Motor neuron (in vitro differentiated cells): ENCODE measurements at regions not wholly inside any gene's neighbourhood (a gene's known extent, or its start where the extent isn't known, plus 50 kb on each side); places are given as distances from the start of the nearest gene placed in this dataset.

Source experiments
- ATAC-seq, 8 experiments: fragments of 200-7000 bp; cut with Tn5 transposase; replicated peaks in 6 of 8; 2 replicates each; pipeline ENCODE4 v1.8.0; 2021; ENCODE audit warnings: mild to moderate bottlenecking in 8 of 8, moderate library complexity in 8 of 8
- H3K27ac ChIP-seq, 2 donors: fragments of 250-450 bp; sonication (Bioruptor Pico); 2 replicates each; pipeline ENCODE4 v1.9.0; 2021; ENCODE audit warnings: antibody characterized with exemption in 2 of 2, mild to moderate bottlenecking in 2 of 2, moderate library complexity in 1 of 2
- H3K4me1 ChIP-seq, 2 donors: fragments of 250-450 bp; sonication (Bioruptor Pico); replicated peaks in 1 of 2; 2 replicates each; pipeline ENCODE4 v1.6.1; 2021; ENCODE audit warnings: antibody characterized with exemption in 2 of 2, mild to moderate bottlenecking in 2 of 2, moderate library complexity in 1 of 2
- H3K4me3 ChIP-seq, 5 donors: fragments of 250-450 bp; sonication (Bioruptor Pico); 2 replicates each; pipeline ENCODE4 v1.9.0; 2021; ENCODE audit warnings: antibody characterized with exemption in 5 of 5, mild to moderate bottlenecking in 5 of 5, moderate library complexity in 4 of 5
- WGBS, 10 experiments: fragments of 450-650 bp; shearing (Covaris generic); methylation state at CpG; one replicate each; pipeline ENCODE4 v1.0.0; 2022; 5-methylcytosine and 5-hydroxymethylcytosine counted together
- in situ Hi-C, 9 experiments: fragments of 400-800 bp; cut with MboI; loops; one replicate each; pipeline ENCODE4 v1.15.0; 2021; ENCODE audit warnings: low sequenced_read_pairs in 9 of 9, low pct_unique_long_range_greater_than_20kb in 2 of 9; ENCODE audit not compliant: unreplicated experiment in 9 of 9

DNA sequence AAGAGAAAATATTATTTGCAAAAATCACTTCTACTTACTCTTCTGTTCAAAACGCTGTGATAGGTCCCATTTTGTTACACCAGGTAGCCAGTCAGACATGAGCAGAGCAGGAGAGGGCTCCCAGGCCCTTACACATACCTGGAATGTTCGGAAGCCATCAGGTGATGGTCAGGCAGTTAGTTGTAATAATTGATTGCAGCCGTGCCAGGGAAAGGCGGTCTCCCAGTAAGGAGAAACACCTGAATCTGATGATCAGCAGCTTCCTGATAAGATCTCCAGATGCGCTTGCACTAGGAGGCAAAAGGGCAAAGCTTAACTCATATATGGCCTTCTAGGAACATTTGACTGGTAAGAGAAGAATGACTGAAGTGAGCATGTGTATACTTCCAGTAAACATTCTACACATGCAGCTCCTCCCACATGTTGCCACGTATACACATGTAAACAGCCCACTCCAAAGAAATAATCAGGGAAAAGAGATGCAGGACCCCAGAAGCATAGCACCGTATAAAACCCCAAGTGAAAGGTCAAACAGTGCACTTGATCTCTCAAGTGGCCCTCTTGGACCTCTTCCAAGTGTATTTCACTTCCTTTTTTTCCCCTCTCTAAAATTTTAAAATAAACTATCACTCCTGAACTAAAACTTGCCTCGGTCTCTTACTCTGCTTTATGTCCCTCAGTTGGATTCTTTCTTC lies 1338.0 kb downstream of the FSTL5 start:
- in situ Hi-C loops = no loop called here
- Histone ChIP-seq H3K27ac (no peak overlapping the region), H3K4me3 (no peak overlapping the region), H3K4me1 (no peaks in the 10 kb centered on the region)
- WGBS, 10 experiments = 20 to 97% (median 81%) methylated on average over 1 to 8 of the region's 8 CpGs
- no peak for ATAC-seq

DNA sequence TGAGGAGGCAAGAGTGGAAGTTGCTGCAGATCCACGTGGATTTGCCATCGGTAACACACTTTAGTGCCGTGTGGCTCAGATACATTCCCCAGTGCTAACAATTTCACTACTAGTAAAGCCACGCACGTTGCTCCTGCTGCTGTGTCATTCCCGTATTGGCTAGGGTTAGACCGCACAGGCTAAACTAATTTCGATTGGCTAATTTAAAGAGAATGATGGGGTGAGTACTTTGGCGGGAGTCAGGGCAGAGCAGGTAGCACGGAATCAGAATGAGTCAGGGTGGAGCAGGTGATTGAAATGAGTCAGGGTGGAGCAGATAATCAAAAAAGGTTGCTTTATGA lies 1337.5 kb downstream of the FSTL5 start:
- H3K27ac ChIP-seq = no peak overlapping the region
- no peaks in the 10 kb centered on the region for H3K4me1 ChIP-seq
- 25 to 100% (median 96%) methylated on average over 2 to 10 of the region's 10 CpGs; no CpG with 5 or more reads in 2 of the 10 experiments for WGBS, 10 experiments
- in situ Hi-C loops = no loop called here
- ATAC-seq = no peak
- no peak overlapping the region for H3K4me3 ChIP-seq

DNA sequence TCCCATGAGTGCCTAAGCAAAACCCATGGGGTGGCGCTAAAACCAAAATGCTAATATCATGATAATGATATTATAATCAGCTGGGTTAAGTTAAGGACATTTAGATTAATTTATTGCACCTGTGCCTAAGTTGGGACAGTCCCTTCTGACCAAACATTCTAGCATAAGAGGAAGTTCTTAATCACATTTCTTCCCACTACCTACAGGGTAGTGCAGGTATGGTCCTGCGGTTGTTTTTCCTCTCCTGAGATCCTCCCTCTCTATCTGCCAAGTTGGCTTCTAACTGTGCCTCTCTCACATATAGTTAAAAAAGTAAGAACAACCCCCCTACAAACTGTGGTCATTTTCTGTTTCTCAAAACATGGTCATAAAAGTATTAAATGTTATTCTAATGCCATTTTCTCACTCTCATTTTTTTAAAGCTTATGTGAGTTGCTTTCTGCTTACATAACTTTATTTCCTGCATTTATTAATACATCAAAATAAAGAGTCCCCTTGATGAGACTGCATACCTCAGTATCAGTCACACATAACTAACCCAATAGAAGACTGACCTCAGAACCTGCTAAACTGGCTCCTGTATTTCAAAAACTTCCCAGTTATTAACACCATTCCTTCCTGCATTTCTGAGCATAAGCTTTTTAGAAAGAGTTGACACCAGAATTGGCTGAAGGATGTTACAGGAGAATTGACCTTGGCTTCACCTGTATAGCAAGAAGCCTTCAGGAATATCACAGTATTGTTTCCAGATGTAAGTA lies 1332.5 kb downstream of the FSTL5 start:
- no peak for ATAC-seq
- Histone ChIP-seq H3K27ac (no peak overlapping the region), H3K4me3 (no peak overlapping the region), H3K4me1 (no peaks in the 10 kb centered on the region)
- in situ Hi-C loops = no loop called here
- 40 to 100% (median 95%) methylated on average over 1 to 2 of the region's 2 CpGs; no CpG with 5 or more reads in 4 of the 10 experiments for WGBS, 10 experiments

DNA sequence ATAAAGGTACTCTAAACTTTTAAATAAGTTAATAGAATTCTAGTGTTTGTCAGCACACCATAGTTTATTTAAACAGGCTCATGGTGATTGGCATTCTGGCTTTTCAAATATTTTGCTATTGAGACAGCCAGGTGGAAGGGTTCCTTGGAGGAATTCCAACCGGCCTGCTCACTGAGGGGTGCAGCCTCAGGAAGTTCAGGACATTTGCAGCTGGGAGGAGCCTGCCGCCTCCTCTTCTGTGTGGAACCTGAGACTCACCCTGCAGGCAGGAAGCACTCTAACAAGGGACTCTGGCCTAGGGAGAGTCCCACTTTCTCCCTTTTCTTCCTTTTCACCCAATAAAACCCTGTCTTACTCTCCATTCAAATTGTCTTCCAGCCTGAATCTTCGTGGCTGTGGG lies 1328.0 kb downstream of the FSTL5 start:
- WGBS, 10 experiments = 0 to 100% (median 20%) methylated on average over 1 to 3 of the region's 3 CpGs; no CpG with 5 or more reads in 2 of the 10 experiments
- ATAC-seq = peak in 1 of 8 experiments; percentile 91
- H3K27ac ChIP-seq = no peak overlapping the region
- H3K4me3 ChIP-seq = no peak overlapping the region
- H3K4me1 ChIP-seq = no peaks in the 10 kb centered on the region
- in situ Hi-C loops = no loop called here

DNA sequence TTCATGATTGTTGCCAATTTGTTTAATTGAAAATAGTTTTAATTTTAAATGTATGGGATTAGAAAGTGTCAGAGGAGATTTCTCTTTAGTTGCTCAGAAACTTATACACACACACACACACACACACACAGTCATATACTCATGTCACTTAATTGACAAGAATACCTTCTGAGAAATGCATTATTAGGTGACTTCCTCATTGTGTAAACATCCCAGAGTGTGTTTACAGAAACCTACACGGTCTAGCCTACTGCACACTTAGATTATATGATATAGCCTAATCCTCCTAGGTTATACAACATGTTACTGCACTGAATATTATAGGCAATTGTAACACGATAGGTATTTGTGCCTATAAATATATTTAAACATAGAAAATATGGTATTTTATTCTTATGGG lies 1327.4 kb downstream of the FSTL5 start:
- no peak for ATAC-seq
- in situ Hi-C loops = no loop called here
- no peak overlapping the region for H3K4me3 ChIP-seq
- no peak overlapping the region for H3K27ac ChIP-seq
- no peaks in the 10 kb centered on the region for H3K4me1 ChIP-seq
- WGBS, 10 experiments = 0 to 100% (median 62%) methylated on average over 1 to 2 of the region's 2 CpGs; no CpG with 5 or more reads in 4 of the 10 experiments

DNA sequence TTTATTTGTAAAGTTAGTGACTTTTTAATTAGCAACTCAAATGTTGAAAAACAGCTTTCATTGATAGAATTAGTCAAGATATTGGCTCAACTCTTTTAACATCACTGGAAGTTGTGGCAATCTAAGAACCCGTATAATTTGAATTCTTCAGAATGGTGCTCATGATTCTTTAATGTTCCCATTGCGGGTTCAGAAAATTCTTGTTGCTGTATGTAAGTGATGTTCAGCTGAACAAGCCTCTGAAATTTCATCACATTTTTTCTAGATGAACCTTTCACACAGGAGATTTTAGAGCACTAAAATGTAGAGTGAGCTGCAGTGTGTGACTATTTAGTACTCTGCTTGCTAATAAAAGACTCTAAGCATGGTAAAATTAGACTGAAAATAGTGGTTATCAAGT lies 1317.7 kb downstream of the FSTL5 start:
- ATAC-seq = no peak
- Histone ChIP-seq H3K4me1 (no peaks in the 10 kb centered on the region), H3K4me3 (no peak overlapping the region), H3K27ac (no peak overlapping the region)
- 0 to 100% (median 89%) methylated on average over 1 to 2 of the region's 2 CpGs for WGBS, 10 experiments
- in situ Hi-C loops = no loop called here

DNA sequence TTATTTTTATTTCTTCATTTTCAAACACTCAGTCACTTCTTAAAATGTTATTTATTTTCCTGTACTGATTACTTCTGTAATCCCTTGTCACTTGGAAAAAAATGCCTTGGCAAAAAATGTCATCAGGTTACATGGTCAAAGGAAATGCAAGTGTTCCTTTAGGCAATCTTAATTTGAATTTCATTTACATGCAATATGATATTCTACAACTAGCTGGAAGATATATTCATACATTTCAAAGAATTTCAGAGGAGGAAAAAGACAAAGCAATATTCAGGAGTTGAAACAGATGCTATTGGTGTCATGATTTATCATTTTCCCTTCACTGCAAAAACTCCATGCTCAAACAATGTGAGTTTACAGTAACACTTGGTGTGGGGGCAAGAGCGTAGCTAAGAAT lies 1316.6 kb downstream of the FSTL5 start:
- peak in 3 of 8 experiments; percentile 36 to 96 (median 76) for ATAC-seq
- no peak overlapping the region for H3K27ac ChIP-seq
- H3K4me1 ChIP-seq = no peaks in the 10 kb centered on the region
- WGBS, 10 experiments = 14 to 100% (median 94%) methylated on average over 1 of the region's 1 CpG; no CpG with 5 or more reads in 2 of the 10 experiments
- no peak overlapping the region for H3K4me3 ChIP-seq
- in situ Hi-C loops = no loop called here

DNA sequence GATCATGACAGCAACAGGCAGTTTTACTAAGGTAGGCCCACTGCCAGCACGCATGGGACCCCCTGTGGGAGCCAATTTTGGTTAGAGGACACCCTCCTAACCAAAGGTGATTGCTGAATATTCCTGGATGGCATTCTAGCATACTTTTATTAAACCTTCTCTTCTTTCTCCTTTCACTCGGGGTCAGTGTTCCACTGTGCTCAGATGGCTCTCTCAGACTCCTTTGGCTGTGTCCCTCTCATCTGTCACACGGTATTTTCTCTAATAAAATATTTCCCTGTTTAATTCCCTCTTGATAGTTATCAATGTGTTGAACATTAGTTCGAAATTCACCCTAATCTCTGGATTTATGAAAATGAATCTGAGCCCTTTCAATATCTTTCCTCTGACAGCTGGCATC lies 1315.3 kb downstream of the FSTL5 start:
- Histone ChIP-seq H3K4me3 (no peak overlapping the region), H3K4me1 (no peaks in the 10 kb centered on the region), H3K27ac (no peak overlapping the region)
- ATAC-seq = no peak
- WGBS, 10 experiments = 0 to 92% (median 72%) methylated on average over 2 to 4 of the region's 4 CpGs
- in situ Hi-C loops = no loop called here

DNA sequence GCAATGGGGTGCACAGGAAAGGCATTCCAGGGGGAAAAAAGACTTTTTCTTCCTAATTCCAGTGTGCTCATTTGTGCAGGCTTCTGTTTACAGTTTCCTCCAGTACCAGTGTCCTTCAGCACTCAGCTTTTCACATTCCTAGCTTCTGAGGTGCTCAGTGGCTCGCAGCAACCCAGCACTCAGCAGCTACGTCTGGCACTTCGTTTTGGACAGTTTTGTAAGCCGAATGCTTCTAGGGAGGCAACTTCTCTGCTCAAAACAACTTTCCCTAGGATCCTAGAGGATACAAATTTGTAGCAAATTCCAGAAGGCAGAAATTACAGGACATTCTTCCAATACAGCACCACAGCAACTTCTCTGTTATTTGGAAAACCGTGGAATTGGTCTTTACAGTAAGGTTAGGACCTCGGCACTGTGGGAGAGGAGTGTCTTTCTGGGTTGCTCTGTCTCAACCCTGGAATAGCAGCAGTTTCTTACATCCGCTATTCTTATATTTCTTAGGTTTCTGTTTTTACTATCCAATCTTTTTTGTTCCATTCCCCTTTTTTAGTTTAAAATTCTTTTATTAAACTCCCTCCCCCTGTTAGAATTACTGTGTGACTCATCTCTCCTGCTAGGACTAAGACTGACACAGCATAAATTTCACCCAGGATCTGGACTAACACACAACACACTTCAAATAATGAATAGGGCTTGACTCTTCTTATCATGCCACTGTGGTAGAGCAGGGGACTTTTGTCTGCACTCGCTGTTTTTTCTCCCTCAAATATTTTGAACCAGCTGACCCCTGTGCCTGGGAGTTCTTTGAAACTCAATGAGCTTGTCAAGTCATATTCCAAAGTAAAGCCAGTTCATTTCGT lies 1314.7 kb downstream of the FSTL5 start:
- in situ Hi-C loops = no loop called here
- Histone ChIP-seq H3K4me1 (no peaks in the 10 kb centered on the region), H3K4me3 (no peak overlapping the region), H3K27ac (no peak overlapping the region)
- ATAC-seq = peak in 7 of 8 experiments; percentile 23 to 95 (median 89)
- WGBS, 10 experiments = 8 to 80% (median 62%) methylated on average over 2 to 9 of the region's 9 CpGs

DNA sequence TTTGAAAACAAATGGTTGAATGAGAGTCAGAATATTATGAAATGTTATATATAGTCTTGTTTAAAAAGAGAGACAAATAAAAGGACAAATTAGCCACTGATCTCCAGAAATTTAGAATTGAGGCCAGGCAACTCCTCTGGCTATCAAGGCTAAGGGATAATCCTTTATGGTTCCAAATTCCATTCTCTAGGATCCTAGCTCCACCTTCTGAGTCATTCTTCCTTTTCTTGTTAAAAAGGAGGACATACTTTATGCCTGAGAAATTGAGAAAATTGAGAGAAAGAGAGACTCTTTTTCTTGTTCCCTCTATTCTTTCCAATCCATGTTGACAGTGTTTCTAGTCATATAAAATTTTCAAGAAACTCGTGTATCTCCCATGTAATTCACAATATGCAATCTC lies 1299.5 kb downstream of the FSTL5 start:
- Histone ChIP-seq H3K4me3 (no peak overlapping the region), H3K4me1 (no peaks in the 10 kb centered on the region), H3K27ac (no peak overlapping the region)
- ATAC-seq = no peak
- in situ Hi-C loops = no loop called here
- WGBS, 10 experiments = 0 to 100% (median 78%) methylated on average over 1 of the region's 1 CpG

DNA sequence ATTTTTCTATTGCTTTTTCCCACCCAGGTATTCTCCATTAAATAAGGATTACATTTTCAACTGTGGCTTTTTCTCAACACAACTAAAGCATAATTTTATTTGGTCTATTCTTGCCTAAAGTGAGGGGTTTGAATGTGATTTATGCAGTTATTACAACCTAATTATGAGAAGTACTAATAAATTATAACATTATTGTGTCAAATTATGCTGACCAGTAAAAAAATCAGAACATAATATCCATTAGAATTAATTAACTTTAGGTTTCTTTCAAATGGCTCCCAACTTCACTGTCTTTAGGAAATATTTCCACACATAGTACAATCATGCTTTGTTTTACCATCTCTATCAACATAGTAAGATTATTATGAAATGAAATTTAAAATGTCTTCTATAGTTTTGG lies 1293.9 kb downstream of the FSTL5 start:
- Histone ChIP-seq H3K4me1 (no peaks in the 10 kb centered on the region), H3K27ac (no peak overlapping the region), H3K4me3 (no peak overlapping the region)
- no peak for ATAC-seq
- in situ Hi-C loops = no loop called here

DNA sequence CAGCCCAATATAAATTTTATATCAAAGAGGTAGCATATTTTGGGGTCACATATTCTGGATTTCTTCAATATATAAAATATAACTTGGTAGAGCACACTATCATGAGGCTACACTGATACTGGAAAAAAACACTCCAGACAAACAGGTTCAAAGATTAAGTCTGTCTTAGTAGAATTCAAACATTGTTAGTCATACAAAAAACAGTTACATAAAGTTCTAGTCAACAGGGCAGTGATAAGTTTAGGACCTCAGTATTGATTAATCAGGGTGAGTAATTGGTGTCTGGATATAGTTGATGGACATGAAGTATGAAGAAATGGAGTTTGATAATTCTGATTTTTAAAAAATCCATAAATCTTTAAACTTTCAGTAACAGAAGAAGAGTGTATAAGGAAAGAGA lies 1291.3 kb downstream of the FSTL5 start:
- Histone ChIP-seq H3K4me3 (no peak overlapping the region), H3K4me1 (no peaks in the 10 kb centered on the region), H3K27ac (no peak overlapping the region)
- no peak for ATAC-seq
- in situ Hi-C loops = no loop called here

DNA sequence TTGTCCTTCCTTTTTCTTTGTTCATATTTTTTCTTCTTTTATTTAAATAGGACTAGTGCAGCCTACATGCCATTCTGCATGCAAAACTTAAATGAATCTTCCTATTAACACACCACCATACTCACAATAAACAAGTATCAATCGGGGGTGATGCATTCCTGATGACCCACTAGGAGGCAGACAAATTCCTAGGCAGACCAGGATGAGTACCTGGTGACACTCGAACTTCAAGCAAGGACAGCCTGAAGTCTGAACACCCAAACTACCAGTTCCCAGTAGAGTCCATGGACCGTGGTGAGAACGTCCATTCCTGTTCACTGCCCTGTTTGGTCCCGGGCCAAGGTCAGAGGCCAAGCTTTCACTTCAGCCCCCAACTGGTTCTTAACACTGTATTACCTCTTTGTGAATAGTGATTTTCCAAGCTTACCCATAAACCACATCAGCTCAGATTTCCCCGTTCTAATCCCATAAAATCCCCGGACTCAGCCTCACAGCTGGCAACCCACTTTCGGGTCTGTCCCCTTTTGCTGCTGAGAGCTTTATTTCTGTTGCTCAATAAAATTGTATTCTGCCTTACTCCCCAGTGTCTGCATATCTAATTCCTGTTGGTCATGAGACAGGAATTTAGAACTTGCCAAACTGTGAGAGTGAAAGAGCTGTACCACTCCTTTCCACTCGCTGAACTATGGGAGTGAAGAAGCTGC lies 1286.6 kb downstream of the FSTL5 start:
- H3K27ac ChIP-seq = no peak overlapping the region
- no peaks in the 10 kb centered on the region for H3K4me1 ChIP-seq
- in situ Hi-C loops = no loop called here
- H3K4me3 ChIP-seq = no peak overlapping the region
- no peak for ATAC-seq
- 5 to 100% (median 74%) methylated on average over 1 to 9 of the region's 9 CpGs for WGBS, 10 experiments
